GM12872 (cell line): ENCODE measurements at regions not wholly inside any gene's neighbourhood (a gene's known extent, or its start where the extent isn't known, plus 50 kb on each side); places are given as distances from the start of the nearest gene placed in this dataset.

Source experiments
- CTCF ChIP-seq: IDR thresholded peaks from 3 replicates; pipeline ENCODE4 v1.5.1; 2011; ENCODE audit warnings: low read depth, mild to moderate bottlenecking, low read length, moderate library complexity; ENCODE audit not compliant: insufficient read depth

- TF ChIP-seq CTCF, result no peak
These were observed 376.6 kb downstream of the DSEL start for GRCh38 chr18:67139899-67140298.

DNA sequence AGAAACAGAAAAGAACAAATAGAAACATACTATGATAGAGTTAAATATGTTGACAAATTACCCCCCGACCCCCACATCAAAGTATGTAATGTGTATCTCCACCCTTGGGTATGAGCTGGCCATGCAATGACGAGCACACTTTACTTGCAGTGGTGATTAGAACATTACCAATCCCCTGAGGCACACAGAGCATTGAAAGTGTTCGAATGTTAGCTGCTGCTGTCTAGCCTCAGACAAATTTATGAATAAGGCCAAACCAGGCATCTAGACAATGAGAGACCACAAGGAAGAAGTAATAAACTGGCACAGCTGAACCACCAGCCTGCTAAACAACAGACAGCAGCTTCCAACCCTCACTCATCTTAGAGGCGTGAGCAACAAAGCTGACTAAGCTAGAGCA lies 380.5 kb downstream of the DSEL start:
- TF ChIP-seq CTCF, result no peak

DNA sequence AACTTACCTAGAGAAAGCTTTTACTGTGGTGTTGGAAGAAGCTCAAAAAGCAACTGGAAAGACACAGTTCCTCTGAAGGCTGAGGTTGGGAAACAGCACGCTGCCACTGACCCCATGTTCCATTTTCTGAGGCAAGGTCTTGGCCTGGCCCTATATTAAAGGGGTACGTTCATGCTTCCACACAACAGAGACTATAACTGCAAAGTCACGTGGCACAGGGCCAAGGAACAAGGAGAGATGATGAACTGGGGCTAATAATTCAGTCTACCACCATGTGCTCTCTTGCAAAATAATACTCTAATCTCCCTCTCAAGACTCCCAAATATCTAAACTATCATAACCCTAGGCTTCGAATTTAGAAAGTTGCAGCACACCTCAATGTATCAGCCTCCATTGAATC lies 381.6 kb downstream of the DSEL start:
- TF ChIP-seq CTCF, result no peak

DNA sequence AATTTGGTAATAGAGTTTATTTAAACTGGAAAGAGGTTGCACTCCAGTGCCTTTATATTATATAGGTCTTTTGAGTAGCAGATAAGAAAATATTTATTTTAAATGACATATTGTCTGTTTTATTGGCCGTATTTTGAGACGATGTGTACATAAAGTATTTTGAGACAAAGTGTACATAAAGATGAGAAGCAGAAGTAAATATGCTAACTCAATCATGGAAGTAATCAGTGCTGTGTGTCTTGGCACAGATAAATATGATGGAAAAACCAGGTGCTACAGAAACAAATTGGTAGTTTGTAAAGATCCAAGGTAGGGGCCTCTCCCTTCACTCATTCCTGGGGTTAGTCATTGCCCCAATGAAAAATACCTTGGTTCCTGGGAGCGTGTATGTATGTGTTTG lies 382.9 kb downstream of the DSEL start:
- TF ChIP-seq CTCF, result no peak

DNA sequence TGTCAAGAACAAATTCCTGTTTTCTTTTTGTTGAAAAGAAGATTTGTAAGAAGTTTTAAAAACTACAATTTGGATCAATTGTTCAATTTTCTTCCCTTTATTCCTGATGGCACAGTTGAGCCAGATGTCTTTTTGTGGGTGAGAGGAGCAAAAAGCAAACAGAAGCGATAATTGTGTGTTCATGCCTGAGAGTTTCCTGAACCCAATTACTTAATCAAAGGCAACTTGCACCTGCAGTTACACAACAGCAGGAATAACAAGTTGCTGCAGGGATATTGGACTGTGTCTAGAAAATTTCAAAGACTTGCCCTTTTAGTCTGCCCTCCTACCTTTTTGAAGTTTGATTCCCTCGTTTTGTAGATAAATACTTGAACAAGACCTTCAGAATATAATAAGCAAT lies 383.6 kb downstream of the DSEL start:
- TF ChIP-seq CTCF, result no peak

- no peak for TF ChIP-seq CTCF
These were observed 385.0 kb downstream of the DSEL start for GRCh38 chr18:67131498-67131897.

DNA sequence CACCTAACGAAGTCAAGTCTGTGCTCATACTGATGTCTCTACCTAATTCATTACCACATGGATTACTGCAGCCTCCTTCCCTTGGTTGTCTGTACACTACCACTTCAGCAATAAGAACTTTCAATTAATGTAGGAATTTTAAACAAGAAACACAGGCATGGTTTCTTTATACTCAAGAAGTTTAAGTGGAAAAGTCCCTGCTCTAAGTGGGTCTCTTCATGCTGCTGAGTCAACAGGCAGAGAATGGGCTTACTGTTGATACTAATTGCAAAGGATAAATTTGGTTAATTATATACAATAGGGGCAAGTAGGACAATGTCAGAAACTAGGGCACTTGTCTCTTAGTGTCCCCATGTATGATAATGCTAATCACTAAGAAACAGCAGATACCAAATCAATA lies 392.6 kb downstream of the DSEL start:
- no peak for TF ChIP-seq CTCF

GRCh38 chr18:67117804-67118203 lies 398.7 kb downstream of the DSEL start:
- no peak for TF ChIP-seq CTCF
